Spleen (tissue), 11 donors: ENCODE measurements at regions not wholly inside any gene's neighbourhood (a gene's known extent, or its start where the extent isn't known, plus 50 kb on each side); places are given as distances from the start of the nearest gene placed in this dataset.

Source experiments
- DNase-seq: peaks from one replicate; pipeline ENCODE4 v3.0.0-alpha.2; 2020
- H3K27ac ChIP-seq, 8 donors: fragments of 200-600 bp; sonication (generic) in 7 of 8; 1 replicate in 4 of 8; 2 replicates in 4 of 8; pipeline versions ENCODE4 v1.5.0 to v1.8.0; 2016 to 2021; ENCODE audit warnings: inconsistent platforms in 4 of 8, mild to moderate bottlenecking in 4 of 8, moderate library complexity in 1 of 8
- H3K27me3 ChIP-seq, 7 donors: fragments of 200-600 bp; sonication (generic) in 6 of 7; replicated peaks in 1 of 7; 1 replicate in 4 of 7; 2 replicates in 3 of 7; pipeline versions ENCODE4 v1.5.0 to v1.8.0; 2016 to 2021; ENCODE audit warnings: inconsistent platforms in 3 of 7, mild to moderate bottlenecking in 1 of 7
- H3K36me3 ChIP-seq, 6 donors: fragments of 200-600 bp; sonication (generic) in 5 of 6; 1 replicate in 4 of 6; 2 replicates in 2 of 6; pipeline versions ENCODE4 v1.5.0 to v1.8.0; 2016 to 2021; ENCODE audit warnings: inconsistent platforms in 2 of 6
- H3K4me1 ChIP-seq, 6 donors: fragments of 200-600 bp; sonication (generic) in 5 of 6; 1 replicate in 3 of 6; 2 replicates in 3 of 6; pipeline versions ENCODE4 v1.5.0 to v1.8.0; 2016 to 2021; ENCODE audit warnings: inconsistent platforms in 3 of 6
- H3K4me3 ChIP-seq, 8 donors: fragments of 200-600 bp; sonication (generic) in 7 of 8; 1 replicate in 4 of 8; 2 replicates in 4 of 8; pipeline versions ENCODE4 v1.5.0 to v1.8.0; 2016 to 2021; ENCODE audit warnings: inconsistent platforms in 4 of 8, mild to moderate bottlenecking in 4 of 8, moderate library complexity in 2 of 8
- H3K9me3 ChIP-seq, 8 donors: fragments of 200-600 bp; sonication (generic) in 7 of 8; 1 replicate in 4 of 8; 2 replicates in 4 of 8; pipeline versions ENCODE4 v1.5.0 to v1.8.0; 2016 to 2021; ENCODE audit warnings: inconsistent platforms in 4 of 8
- POLR2A ChIP-seq, 3 donors: fragments of 450-650 bp; IDR thresholded peaks; one replicate each; pipeline ENCODE4 v1.5.1; 2017; ENCODE audit warnings: antibody characterized with exemption in 3 of 3, mild to moderate bottlenecking in 1 of 3
- POLR2AphosphoS5 ChIP-seq, 3 donors: sonication (generic); formaldehyde crosslinking; IDR thresholded peaks; one replicate each; pipeline ENCODE4 v1.5.1; 2017; ENCODE audit warnings: antibody characterized with exemption in 3 of 3
- WGBS, 5 donors: extraction: QIAGEN DNeasy Blood & Tissue Kit in 3 of 5; methylation state at CpG; one replicate each; pipeline versions ENCODE4 v1.1.5 to v1.1.7; 2013 to 2018; 5-methylcytosine and 5-hydroxymethylcytosine counted together
- intact Hi-C: fragments of 100-400 bp; cut with DNase I; formaldehyde crosslinking; loops from one replicate; pipeline ENCODE4 v1.15.0; 2023; ENCODE audit warnings: low total_unique reads
- TF ChIP-seq, protein P1 (sequence below), 11 experiments: fragments of 200-600 bp in 7 of 11; fragments of 450-650 bp in 4 of 11; sonication (generic) in 4 of 11; IDR thresholded peaks in 8 of 11; conservative IDR thresholded peaks in 3 of 11; 1 replicate in 7 of 11; 2 replicates in 4 of 11; pipeline versions ENCODE4 v1.4.0 to v1.8.0; 2016 to 2021; ENCODE audit warnings: antibody characterized with exemption in 11 of 11, inconsistent platforms in 4 of 11, mild to moderate bottlenecking in 1 of 11
- donor health status: healthy with polysubstance abuse.
- donor health status: DM: no; HTN: no; CAD: no; lungs with moderate emphysema.
- donor health status: DM: no; HTN: no; CAD: no.
- donor health status: Bipolar disorder and iron deficiency.
- donor health status: healthy.
- donor health status: DM: no; HTN: no; CAD: no.
- donor health status: DM: yes; HTN: yes; CAD: no.

DNA sequence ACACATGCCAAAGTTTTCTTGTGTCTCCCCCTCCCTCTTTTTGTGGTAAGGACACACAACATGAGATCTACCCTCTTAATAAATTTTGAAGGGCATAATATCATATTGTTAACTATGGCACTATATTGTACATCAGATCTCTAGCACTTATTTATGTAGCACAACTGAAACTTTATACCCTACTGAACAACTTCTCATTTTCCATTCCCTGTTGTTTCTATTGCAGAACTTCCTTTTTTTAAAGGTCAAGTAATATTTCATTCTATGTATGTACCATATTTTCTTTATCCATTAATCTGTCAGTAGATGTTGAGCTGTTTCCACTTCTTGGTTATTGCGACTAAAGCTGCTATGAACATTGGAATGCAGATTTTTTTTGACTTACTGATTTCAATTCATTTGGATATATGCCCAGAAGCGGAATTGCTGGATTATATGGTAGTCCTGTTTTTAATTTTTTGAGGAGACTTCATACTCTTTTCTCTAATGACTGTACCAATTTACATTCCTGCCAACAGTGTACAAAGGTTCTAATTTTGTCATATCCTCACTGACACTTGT lies 305.3 kb downstream of the PRR16 start:
- H3K4me3 ChIP-seq = no peak overlapping the region
- no peaks in the 10 kb centered on the region for H3K27me3 ChIP-seq
- no peak overlapping the region for H3K27ac ChIP-seq
- intact Hi-C loops = no loop called here
- no peaks in the 10 kb centered on the region for H3K4me1 ChIP-seq
- no peak for DNase-seq
- no peak for TF ChIP-seq POLR2A (IDR thresholded peaks at IDR 0.05)
- no peak for TF ChIP-seq POLR2AphosphoS5 (IDR thresholded peaks at IDR 0.05)
- TF ChIP-seq, protein P1, sequence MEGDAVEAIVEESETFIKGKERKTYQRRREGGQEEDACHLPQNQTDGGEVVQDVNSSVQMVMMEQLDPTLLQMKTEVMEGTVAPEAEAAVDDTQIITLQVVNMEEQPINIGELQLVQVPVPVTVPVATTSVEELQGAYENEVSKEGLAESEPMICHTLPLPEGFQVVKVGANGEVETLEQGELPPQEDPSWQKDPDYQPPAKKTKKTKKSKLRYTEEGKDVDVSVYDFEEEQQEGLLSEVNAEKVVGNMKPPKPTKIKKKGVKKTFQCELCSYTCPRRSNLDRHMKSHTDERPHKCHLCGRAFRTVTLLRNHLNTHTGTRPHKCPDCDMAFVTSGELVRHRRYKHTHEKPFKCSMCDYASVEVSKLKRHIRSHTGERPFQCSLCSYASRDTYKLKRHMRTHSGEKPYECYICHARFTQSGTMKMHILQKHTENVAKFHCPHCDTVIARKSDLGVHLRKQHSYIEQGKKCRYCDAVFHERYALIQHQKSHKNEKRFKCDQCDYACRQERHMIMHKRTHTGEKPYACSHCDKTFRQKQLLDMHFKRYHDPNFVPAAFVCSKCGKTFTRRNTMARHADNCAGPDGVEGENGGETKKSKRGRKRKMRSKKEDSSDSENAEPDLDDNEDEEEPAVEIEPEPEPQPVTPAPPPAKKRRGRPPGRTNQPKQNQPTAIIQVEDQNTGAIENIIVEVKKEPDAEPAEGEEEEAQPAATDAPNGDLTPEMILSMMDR (IDR thresholded peaks at IDR 0.05 in 8 of 11, conservative IDR thresholded peaks at IDR 0.05 in 3 of 11) = no peak
- H3K36me3 ChIP-seq = no peaks in the 10 kb centered on the region
- H3K9me3 ChIP-seq = no peaks in the 10 kb centered on the region
- 56 to 71% (median 58%) methylated on average over 2 of the region's 2 CpGs for WGBS, 5 donors

GRCh38 chr5:120771202-120771601 lies 307.1 kb downstream of the PRR16 start:
- Histone ChIP-seq H3K36me3 (no peaks in the 10 kb centered on the region), H3K4me1 (no peaks in the 10 kb centered on the region), H3K27ac (no peak overlapping the region), H3K27me3 (no peaks in the 10 kb centered on the region), H3K9me3 (no peaks in the 10 kb centered on the region), H3K4me3 (no peak overlapping the region)
- WGBS, 5 donors = 71 to 82% (median 76%) methylated on average over 1 of the region's 1 CpG
- intact Hi-C loops = no loop called here
- no peak for DNase-seq
- TF ChIP-seq, protein P1 (IDR thresholded peaks at IDR 0.05 in 8 of 11, conservative IDR thresholded peaks at IDR 0.05 in 3 of 11) = no peak
- TF ChIP-seq POLR2AphosphoS5 (IDR thresholded peaks at IDR 0.05) (no peak), POLR2A (IDR thresholded peaks at IDR 0.05) (no peak)

DNA sequence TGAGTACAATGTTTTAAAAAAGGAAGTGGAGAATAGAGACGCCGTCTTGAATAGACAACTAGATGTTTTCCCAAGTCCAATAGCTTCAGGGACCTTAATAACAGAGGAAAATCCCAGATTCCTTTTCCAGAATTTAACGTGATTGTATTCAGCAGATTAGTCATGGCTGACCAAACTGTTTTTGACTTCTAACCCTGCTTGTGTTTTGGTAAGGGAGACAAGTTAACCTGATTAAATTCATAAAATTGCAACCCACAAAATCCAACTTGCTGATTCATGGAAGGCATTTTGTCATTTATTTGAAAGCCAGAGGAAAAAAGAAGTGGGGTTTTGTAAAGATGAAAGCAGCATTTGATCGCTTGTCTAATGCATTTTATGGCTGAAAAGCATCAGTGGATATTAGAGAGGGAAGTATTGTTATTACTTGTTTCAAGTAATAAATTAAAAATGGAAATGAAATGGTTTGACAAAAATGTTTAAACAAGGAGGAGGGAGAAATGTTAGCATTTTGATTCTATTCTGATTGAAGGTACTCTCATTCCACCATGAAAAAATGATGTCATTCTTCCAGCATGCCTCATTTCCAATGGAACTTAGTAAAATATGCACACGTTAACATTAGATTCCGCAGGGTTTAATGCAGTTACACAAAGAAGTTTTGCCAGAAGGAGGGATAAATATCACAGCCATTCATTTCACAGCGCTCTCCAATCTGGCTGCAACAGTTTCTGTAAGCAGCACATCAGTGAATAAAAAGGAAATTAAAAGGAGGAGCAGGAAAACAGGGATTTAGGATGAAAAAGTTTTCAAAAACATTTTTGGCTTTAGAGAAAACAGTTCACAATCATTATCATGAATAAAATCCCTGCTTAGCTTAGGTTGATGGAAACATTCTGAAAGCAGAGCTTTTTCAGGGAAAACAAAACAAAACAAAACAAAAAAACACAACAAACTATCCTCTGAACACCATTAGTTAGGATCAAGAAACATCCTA lies 314.7 kb downstream of the PRR16 start:
- Histone ChIP-seq H3K4me3 (no peak overlapping the region), H3K27ac (no peak overlapping the region), H3K36me3 (no peaks in the 10 kb centered on the region), H3K9me3 (no peaks in the 10 kb centered on the region), H3K27me3 (no peaks in the 10 kb centered on the region), H3K4me1 (no peaks in the 10 kb centered on the region)
- TF ChIP-seq POLR2AphosphoS5 (IDR thresholded peaks at IDR 0.05) (no peak), POLR2A (IDR thresholded peaks at IDR 0.05) (no peak)
- TF ChIP-seq, protein P1 (IDR thresholded peaks at IDR 0.05 in 8 of 11, conservative IDR thresholded peaks at IDR 0.05 in 3 of 11) = no peak
- no peak for DNase-seq
- 68 to 80% (median 79%) methylated on average over 7 of the region's 7 CpGs for WGBS, 5 donors
- intact Hi-C loops = no loop called here

DNA sequence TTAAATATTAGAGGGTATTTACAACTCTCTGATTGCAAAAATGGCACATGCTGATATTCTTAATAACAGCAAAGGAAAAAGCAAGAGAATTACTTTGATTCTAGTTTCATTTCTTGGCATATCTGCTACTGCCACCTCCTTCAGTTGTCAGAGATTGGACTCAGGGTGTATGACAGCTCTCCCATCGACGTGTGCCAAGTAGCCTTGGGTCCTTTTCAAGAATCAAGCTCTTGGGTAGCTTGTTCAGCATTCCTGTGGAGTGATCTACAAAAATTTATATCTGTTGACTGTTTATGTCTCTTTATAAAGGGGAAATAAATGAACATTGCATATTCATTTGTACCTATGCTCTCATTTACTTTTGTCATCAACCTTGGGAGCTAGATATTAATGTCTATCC lies 315.6 kb downstream of the PRR16 start:
- no peak overlapping the region for H3K27ac ChIP-seq
- no peaks in the 10 kb centered on the region for H3K36me3 ChIP-seq
- TF ChIP-seq POLR2A (IDR thresholded peaks at IDR 0.05) = no peak
- TF ChIP-seq, protein P1 (IDR thresholded peaks at IDR 0.05 in 8 of 11, conservative IDR thresholded peaks at IDR 0.05 in 3 of 11) = no peak
- no peak for TF ChIP-seq POLR2AphosphoS5 (IDR thresholded peaks at IDR 0.05)
- no peak overlapping the region for H3K4me3 ChIP-seq
- intact Hi-C loops = no loop called here
- H3K4me1 ChIP-seq = no peaks in the 10 kb centered on the region
- WGBS, 5 donors = 50 to 73% (median 64%) methylated on average over 2 of the region's 2 CpGs
- H3K27me3 ChIP-seq = no peaks in the 10 kb centered on the region
- no peak for DNase-seq
- no peaks in the 10 kb centered on the region for H3K9me3 ChIP-seq
